ENCODE measurements at regions not wholly inside any gene's neighbourhood (a gene's known extent, or its start where the extent isn't known, plus 50 kb on each side); places are given as distances from the start of the nearest gene placed in this dataset.

DNA sequence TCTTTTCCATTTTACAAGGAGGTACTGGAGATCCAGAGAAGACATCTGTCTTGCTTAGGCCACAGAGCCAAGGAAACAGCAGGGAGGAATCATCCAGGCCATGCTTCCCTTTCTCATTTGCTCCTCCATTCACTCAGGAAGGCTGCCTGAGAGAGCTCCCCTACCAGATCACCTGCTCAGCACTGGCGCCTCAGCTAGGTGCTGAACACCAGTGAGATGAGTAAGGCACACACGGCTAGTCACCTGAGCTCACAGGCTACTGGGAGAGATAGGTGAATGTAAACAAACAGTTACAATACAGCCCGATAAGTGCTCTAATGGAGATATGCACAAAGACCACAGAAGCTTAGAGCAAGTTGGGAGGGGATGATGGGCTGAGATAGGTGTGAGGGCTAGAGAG is 149.8 kb upstream of the ARHGEF9 start:
- Histone ChIP-seq H3K79me2 (ENCODE audit: insufficient read depth, low read length) (no peaks in the 10 kb centered on the region), H3K9me3 (ENCODE audit: insufficient read depth, low read depth, low read length) (no peaks in the 10 kb centered on the region), H2AFZ (ENCODE audit: low read depth, low read length) (no peak overlapping the region), H3K4me3 (ENCODE audit: insufficient read depth, low read depth, low read length) (no peak overlapping the region), H3K27ac (ENCODE audit: low read depth, low read length) (no peak overlapping the region), H3K4me2 (ENCODE audit: low read length) (no peak overlapping the region), H3K9ac (ENCODE audit: low read length) (no peak overlapping the region), H3K27me3 (ENCODE audit: insufficient read depth, low read length) (no peaks in the 10 kb centered on the region), H3K4me1 (ENCODE audit: insufficient read depth, low read length) (no peaks in the 10 kb centered on the region), H4K20me1 (ENCODE audit: insufficient read depth, low read length) (no peaks in the 10 kb centered on the region), H3K36me3 (ENCODE audit: insufficient read depth, low read length) (no peaks in the 10 kb centered on the region)
- TF ChIP-seq CTCF (IDR thresholded peaks at IDR 0.05; ENCODE audit: insufficient read depth, low read depth, low read length): no peak
- no peak for TF ChIP-seq EZH2 (IDR thresholded peaks at IDR 0.05; ENCODE audit: insufficient read depth, low read length)
- peaks cover 2% of the 10 kb centered on the region for H3K4me1 Mint-ChIP-seq (ENCODE audit: low read depth, unreplicated experiment)
- H3K36me3 Mint-ChIP-seq (ENCODE audit: low read depth, unreplicated experiment): no peaks in the 10 kb centered on the region
- FAIRE-seq (no peak), DNase-seq (ENCODE audit: low read depth) (no peak)
- no peaks in the 10 kb centered on the region for H3K9me3 Mint-ChIP-seq (ENCODE audit: unreplicated experiment)
- no peak overlapping the region for H3K27ac Mint-ChIP-seq (ENCODE audit: unreplicated experiment)
- H3K27me3 Mint-ChIP-seq (ENCODE audit: low read depth, unreplicated experiment): no peaks in the 10 kb centered on the region
- H3K4me3 Mint-ChIP-seq (ENCODE audit: unreplicated experiment): no peak overlapping the region

DNA sequence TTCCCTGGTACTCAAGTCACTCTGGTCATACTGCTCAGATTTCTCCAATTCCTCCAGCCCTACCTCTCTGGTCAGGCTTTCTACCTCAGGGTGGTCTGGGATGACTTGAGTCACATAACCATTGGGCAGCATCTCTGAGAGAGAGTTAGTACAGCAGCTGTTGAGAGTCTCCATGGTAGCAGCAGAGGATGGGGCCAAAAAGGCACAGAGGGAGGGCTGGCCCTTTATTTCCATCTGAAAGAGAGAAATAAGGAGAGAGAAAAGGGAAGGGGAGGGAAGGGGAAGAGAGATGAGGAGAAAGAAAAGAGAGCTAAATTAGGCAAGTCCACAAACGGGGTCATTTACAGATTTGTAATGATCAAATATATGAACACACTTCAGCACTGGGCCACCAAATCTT is 149.1 kb upstream of the ARHGEF9 start:
- no peak overlapping the region for H2AFZ ChIP-seq (ENCODE audit: low read depth, low read length)
- H3K9me3 ChIP-seq (ENCODE audit: insufficient read depth, low read depth, low read length): no peaks in the 10 kb centered on the region
- H3K9ac ChIP-seq (ENCODE audit: low read length): no peak overlapping the region
- no peak overlapping the region for H3K27ac ChIP-seq (ENCODE audit: low read depth, low read length)
- H3K4me1 ChIP-seq (ENCODE audit: insufficient read depth, low read length): no peaks in the 10 kb centered on the region
- H3K9me3 Mint-ChIP-seq (ENCODE audit: unreplicated experiment): no peaks in the 10 kb centered on the region
- peaks cover 2% of the 10 kb centered on the region for H3K4me1 Mint-ChIP-seq (ENCODE audit: low read depth, unreplicated experiment)
- DNase-seq (ENCODE audit: low read depth) (no peak), FAIRE-seq (no peak)
- H3K27ac Mint-ChIP-seq (ENCODE audit: unreplicated experiment): no peak overlapping the region
- H3K4me3 ChIP-seq (ENCODE audit: insufficient read depth, low read depth, low read length): no peak overlapping the region
- no peaks in the 10 kb centered on the region for H4K20me1 ChIP-seq (ENCODE audit: insufficient read depth, low read length)
- H3K4me2 ChIP-seq (ENCODE audit: low read length): no peak overlapping the region
- no peaks in the 10 kb centered on the region for H3K36me3 ChIP-seq (ENCODE audit: insufficient read depth, low read length)
- TF ChIP-seq CTCF (IDR thresholded peaks at IDR 0.05; ENCODE audit: insufficient read depth, low read depth, low read length) (no peak), EZH2 (IDR thresholded peaks at IDR 0.05; ENCODE audit: insufficient read depth, low read length) (no peak)
- no peaks in the 10 kb centered on the region for H3K79me2 ChIP-seq (ENCODE audit: insufficient read depth, low read length)
- H3K4me3 Mint-ChIP-seq (ENCODE audit: unreplicated experiment): no peak overlapping the region
- no peaks in the 10 kb centered on the region for H3K27me3 Mint-ChIP-seq (ENCODE audit: low read depth, unreplicated experiment)
- no peaks in the 10 kb centered on the region for H3K27me3 ChIP-seq (ENCODE audit: insufficient read depth, low read length)
- H3K36me3 Mint-ChIP-seq (ENCODE audit: low read depth, unreplicated experiment): no peaks in the 10 kb centered on the region

DNA sequence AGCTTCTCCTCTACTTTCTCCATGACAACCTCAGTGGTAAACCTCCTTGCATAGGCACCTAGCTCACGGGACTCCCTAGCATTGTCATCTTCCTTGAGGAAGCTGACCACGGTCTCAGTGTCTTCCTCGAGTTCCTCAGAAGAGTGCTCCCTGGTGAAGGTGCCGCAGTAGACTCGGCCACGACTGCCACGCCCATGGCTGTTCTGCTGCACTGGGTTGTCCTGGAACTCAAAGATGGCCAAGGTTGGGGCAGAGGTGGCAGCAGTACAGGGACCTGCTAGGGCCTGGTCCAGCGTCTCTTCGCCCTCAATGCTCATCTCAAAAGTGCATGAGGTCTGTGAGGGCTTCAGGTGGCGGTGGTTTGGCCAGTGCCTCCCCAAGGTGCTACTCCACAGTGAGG is 147.9 kb upstream of the ARHGEF9 start:
- TF ChIP-seq CTCF (IDR thresholded peaks at IDR 0.05; ENCODE audit: insufficient read depth, low read depth, low read length): no peak
- TF ChIP-seq EZH2 (IDR thresholded peaks at IDR 0.05; ENCODE audit: insufficient read depth, low read length): no peak
- Mint-ChIP-seq H3K27me3 (ENCODE audit: low read depth, unreplicated experiment) (no peaks in the 10 kb centered on the region), H3K4me1 (ENCODE audit: low read depth, unreplicated experiment) (peaks cover 2% of the 10 kb centered on the region), H3K4me3 (ENCODE audit: unreplicated experiment) (no peak overlapping the region), H3K27ac (ENCODE audit: unreplicated experiment) (no peak overlapping the region), H3K36me3 (ENCODE audit: low read depth, unreplicated experiment) (no peaks in the 10 kb centered on the region), H3K9me3 (ENCODE audit: unreplicated experiment) (no peaks in the 10 kb centered on the region)
- Histone ChIP-seq H3K27ac (ENCODE audit: low read depth, low read length) (no peak overlapping the region), H3K4me3 (ENCODE audit: insufficient read depth, low read depth, low read length) (no peak overlapping the region), H3K9ac (ENCODE audit: low read length) (no peak overlapping the region), H3K27me3 (ENCODE audit: insufficient read depth, low read length) (no peaks in the 10 kb centered on the region), H3K36me3 (ENCODE audit: insufficient read depth, low read length) (no peaks in the 10 kb centered on the region), H3K4me2 (ENCODE audit: low read length) (no peak overlapping the region), H4K20me1 (ENCODE audit: insufficient read depth, low read length) (no peaks in the 10 kb centered on the region), H3K4me1 (ENCODE audit: insufficient read depth, low read length) (no peaks in the 10 kb centered on the region), H2AFZ (ENCODE audit: low read depth, low read length) (no peak overlapping the region), H3K9me3 (ENCODE audit: insufficient read depth, low read depth, low read length) (no peaks in the 10 kb centered on the region), H3K79me2 (ENCODE audit: insufficient read depth, low read length) (no peaks in the 10 kb centered on the region)
- FAIRE-seq: no peak
- no peak for DNase-seq (ENCODE audit: low read depth)
